HPDE6-E6E7 (cell line): ENCODE measurements at regions not wholly inside any gene's neighbourhood (a gene's known extent, or its start where the extent isn't known, plus 50 kb on each side); places are given as distances from the start of the nearest gene placed in this dataset.

Source experiments
- DNase-seq: peaks from one replicate; pipeline ENCODE4 v3.0.0; 2011; ENCODE audit warnings: missing footprints; ENCODE audit errors: extremely low spot score

DNA sequence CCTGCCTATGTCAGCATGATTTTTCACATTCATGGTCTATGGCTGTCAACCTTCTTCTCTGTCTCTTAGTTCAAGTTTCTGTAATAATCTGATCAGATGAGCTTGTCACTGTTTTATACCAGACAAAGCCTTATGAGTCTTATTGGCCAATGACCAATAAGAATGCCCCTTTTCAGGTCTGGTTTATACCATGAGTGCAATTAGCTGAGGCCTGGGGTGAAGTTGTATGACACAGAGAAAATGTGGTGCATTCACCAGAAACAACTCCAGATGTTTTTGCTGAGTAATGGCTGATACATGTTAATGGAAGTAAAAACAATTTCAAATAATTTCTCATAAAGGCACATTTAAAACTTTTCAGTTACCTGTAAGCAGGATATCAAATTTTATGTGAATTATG is 218.6 kb upstream of the CDH8 start:
- DNase-seq: no peak

DNA sequence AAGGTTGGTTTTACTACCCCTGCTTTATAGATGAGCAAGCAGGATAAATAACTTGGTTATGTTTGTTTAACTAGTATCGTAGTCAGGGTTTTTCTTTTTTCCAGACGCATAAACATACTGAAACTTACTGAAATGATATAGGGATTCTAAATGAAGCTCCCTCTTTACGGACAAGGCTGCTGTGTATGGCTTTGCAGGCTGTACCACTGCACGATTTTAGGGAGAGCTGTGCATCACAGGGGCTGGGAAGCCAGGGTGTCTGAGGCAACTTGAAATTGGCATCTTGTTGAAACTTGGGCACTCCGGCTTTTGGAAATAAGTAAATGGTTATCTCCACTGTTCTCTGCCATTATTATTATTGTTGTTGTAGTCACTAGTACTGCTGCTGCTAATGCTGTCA is 218.1 kb upstream of the CDH8 start:
- no peak for DNase-seq

DNA sequence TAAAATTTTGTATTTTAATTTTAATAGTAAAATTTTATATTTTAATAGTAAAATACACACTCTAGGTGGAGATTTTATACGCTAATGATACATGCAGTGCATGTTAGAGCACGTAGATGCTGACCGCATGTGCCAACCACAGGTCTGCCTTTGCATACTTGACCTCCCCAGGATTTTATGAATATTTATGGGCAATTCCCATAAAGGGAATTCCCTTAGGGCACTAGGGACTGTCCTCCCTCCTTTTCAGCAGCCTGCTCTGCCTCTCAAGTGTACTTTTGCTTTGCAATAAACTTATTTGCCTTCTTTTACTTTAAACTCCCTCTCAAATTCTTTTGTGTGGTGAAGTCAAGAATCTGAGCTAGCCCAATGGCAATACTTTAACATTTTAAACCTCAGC is 217.7 kb upstream of the CDH8 start:
- peak; percentile 27 for DNase-seq

DNA sequence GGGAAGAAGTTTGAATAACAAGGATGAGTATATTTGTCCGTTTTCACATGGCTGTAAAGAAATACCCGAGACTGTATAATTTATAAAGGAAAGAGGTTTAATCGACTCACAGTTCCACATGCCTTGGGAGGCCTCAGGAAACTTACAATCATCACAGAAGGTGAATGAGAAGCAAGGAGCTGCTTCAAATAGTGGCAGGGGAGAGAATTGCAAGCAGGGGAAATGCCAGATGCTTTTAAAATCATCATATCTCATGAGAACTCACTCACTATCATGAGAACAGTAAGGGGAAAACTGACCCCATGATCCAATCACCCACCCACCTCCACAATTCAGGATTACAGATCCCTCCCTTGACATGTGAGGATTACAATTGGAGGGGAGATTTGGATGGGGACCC is 212.8 kb upstream of the CDH8 start:
- no peak for DNase-seq

DNA sequence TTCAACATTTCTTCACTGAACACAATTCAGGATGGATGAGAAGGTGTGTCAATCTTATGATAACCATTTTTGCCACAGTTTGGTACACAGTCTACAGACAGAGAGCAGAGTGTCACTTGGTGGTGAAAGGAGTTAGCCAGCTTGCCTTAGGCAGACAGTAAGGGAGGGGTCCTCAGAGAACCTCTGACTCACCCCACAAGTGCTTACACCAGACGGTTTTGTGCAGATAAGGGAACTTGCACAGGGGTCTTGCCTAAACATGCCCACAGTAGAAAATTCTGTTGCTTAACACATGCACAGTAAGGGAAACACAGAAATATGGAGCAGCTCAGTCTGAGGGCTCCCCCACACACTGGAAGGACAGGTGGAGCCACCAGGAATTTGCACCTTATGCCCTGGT is 204.5 kb upstream of the CDH8 start:
- DNase-seq: peak; percentile 9

DNA sequence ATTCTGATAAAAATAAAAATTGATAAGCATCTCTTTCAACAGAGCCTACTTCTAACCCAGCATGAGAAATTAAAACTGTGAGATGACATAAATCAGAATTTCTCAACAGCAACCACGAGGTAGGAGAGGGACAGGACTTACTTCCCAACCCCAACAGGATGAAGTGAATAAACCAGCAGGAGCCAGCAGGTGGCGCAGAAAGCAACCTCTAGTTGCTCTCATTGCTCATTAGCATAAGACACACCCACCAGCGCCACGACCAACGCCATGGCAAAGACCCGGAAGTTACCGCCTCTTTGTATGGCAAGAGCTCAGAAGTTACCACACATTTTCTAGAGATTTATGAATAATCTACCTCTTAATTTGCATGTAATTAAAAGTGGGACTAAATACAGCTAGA is 189.4 kb upstream of the CDH8 start:
- peak; percentile 23 for DNase-seq

DNA sequence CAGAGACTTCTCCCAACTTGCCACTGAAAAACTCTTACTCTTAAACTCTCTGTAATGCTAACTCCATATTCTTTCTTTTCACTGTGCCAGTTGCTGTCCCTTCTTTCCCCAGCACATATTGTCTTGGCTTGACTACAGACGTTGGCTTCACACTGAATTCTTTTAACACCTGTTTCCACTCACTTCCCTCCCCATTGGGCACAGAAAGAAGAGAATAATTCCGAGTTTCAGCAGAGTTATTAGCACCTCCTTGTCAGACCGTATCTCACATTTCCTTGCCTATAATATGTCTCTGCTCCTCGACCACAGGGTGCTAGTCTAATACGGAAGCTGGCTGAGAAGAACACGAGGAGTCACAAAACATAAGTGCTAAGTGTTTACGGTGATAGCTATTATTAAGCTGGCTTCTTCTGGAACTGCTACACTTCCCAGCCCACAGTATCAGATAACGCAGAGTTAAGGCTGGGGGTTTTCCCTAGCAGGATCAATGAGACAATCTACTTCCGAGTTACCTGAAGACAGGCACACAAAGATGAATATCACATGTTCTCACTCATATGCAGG is 188.5 kb upstream of the CDH8 start:
- DNase-seq: no peak

DNA sequence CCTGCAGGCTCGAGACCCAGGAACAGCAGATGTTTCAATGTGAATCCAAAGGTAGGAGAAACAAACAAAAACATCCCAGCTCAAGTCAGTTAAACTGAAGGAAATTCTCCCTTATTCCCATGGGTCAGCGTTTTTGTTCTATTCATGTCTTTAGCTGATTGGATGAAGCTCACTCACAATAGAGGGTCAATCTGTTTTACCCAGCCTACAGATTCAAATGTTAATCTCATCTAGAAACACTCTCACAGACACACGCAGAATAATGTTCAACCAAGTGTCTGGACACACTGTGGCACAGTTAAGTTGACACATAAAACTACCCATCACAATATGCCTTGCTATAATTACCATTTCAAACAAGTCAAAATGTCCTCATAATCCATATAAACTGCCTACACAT is 180.6 kb upstream of the CDH8 start:
- DNase-seq: no peak

DNA sequence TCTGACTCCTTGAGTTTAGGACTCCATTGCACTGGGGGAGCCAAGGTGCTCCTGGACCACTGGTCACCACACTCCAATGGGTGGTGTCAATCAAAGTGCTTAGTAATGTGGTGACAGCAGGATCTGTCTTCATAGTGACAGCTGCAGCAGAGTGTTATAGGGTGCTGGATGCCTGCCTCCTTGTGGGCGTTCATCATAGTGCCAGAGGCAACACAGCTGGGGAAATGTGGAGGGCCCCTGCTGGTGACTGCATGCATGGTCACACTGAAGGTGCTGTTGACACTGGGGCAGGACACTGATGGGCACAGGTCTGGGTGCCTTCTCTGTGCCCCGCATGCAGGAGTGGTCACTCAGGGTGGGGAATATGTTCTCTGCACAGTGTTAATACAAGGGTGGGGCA is 177.5 kb upstream of the CDH8 start:
- no peak for DNase-seq

DNA sequence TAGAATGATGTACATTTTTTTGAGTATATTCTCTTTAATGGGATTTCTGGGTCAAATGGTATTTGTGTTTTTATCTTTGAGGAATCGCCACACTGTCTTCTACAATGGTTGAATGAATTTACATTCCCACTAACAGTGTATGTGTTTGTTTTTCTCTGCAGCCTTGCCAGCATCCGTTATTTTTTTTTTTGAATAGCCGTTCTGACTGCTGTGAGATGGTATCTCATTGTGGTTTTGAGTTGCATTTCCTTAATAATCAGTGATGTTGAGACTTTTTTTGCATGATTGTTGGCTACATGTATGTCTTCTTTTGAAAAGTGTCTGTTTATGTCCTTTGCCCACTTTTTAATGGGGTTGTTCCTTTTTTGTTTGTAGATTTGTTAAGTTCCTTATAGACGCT is 172.7 kb upstream of the CDH8 start:
- DNase-seq: no peak

DNA sequence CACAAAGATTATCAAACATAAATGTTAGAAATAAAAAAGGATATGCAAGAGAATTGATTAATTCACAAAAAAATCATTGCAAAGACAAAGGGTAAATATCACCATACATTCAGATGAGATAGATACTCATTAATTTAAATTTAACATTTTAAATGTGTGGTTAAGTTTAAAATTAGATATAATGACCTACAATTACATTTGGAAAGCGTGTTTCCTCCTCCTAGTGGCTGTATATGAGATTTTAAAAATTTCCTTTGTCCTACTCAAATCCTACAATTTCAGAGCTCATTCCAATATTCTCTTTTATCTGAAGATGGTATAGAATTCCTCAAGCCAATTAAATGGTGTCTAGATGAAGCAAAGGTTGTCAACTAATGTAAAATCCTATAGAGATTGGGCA is 169.2 kb upstream of the CDH8 start:
- DNase-seq: no peak

DNA sequence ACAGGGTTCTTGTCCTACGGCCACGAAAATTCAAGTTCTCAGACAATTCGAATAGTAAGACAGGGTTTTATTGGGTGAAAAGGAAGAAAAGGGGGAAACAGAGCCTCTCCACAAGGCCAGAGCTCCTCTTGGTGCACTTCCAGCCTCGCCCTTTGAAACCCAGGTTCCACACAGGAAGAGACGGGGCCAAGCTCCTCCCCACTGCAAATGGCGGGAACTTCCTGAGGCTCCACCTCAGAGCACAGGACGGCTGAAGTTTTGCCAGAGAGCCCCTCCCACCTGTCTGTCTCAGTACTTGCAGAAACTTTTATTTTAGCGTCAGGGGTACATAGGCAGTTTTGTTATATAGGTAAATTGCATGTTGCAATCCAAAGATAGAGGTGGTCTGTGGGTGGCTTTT is 165.7 kb upstream of the CDH8 start:
- DNase-seq: no peak

DNA sequence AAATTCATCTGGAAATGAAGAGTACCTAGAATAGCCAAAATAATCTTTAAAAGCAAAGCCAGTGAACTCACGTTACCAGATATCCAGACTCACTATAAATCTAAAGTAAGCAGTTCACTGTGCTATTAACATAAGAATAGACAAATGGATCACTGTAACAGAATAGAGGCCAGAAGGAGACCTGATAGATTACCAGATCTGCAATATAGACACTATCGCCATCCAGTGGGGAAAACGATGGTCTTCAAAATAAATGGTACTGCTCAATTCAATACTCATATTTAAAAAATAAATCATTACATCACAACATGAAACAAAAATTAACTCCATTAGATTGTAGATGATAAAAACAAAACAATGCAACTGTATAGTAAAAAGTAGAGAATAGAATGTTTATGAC is 158.6 kb upstream of the CDH8 start:
- DNase-seq: no peak

DNA sequence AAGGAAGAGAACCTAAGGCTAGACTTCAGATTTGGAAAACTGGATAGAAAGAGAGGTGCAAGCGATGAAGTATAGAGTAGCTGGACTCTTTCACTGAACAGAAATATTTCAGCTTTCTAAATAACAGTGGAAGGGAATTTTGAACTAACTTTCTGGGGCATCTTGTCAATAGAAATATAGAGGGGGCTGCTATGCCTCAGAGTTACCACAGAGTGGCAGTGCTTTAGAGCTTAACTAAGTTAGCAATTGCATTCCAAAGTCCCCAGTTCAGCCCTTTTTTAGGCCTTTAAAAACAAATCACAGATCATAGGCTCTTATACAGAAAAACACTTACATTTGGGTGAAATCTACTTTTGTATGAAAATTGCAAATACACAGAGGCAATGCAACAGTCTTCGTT is 154.2 kb upstream of the CDH8 start:
- DNase-seq: peak; percentile 14

DNA sequence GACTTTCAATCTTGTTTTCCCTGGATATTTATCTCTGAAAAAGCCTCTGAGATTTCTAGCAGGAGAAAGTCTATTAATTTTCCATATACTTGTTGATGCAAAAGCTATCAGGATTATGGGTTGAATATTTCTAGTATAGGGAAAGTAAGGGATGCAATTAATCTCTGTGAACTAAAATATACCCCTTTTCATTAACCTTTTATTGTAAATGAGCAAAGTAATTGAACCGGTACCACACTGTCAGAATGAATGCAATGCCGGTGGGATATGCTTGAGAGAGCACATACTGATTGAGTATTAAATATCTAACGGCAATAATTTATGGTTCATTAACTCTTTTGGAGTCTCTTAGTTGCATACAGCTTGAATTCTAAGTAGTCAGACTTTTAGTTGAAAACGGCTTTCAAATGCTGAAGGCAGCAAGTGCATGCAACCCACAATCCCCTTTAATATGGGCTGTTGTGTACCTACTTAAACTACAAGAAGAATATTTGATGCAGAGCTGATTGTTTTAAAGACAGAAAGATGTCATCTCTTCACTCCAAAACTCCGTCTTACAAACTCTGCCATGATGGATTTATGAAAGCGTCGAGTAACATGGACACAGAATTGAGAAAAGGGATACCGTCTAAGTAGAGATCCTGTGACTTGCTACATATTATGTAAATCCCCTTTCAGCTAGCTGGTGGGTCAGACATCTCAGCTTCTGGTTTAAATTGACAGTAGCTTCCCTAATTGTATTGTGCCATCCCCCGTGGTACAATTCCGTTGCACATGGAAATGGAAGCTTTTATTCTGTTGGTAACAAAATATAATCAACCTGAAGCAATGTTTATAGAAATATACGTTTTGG is 141.3 kb upstream of the CDH8 start:
- no peak for DNase-seq

DNA sequence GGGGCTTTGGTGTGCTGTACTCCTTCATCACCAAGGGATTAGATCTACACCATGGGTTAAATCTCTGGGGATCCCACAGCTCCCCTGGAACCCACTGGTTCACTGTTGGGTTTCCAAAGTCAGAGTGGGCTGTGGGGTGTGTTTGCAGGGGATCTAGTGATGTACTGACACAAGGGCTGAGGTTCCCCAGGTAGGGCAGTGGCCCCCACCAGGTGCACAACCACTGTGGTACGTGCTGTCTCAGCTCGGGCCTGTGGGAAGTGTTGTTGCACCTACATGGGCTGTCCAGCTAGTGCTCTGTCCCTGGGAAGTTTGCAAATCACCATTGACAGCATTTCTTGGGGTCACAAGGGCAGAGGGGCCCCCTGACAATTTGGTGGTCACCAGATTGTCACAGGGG is 134.4 kb upstream of the CDH8 start:
- DNase-seq: no peak

DNA sequence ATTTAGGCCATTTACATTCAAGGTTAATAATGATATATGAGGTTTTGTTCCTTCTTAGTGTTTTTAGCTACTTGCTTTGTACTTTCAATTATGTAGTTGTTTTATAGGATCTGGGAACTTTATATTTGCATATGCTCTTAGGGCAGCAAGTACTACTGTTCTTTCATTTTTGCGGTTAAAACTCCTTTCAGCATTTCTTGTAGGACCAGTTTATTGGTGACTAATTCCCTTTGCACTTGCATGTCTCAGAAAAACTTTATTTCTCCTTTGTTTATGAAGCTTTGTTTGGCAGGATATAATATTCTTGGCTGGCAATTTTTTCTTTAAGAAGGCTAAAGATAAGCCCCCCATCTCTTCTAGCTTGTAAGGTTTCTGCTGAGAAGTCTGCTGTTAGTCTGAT is 131.3 kb upstream of the CDH8 start:
- no peak for DNase-seq

DNA sequence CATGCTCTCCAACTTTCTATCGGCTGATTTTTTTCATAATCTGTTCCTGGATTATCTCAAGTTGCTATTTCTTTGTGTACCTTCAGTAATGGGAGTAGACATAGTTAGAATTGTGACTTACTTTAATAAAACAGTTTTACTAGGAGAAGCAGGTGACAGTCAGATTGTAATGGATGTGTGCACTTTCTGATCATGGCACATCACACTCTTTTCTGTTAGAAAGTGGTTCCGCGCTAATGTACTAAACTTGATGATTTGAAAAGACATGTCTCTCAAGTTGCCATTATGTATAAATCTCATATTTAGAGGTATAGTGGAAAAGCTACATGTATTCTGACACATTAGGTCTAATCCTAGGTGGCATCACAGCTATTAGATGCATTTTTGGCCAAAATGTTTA is 121.3 kb upstream of the CDH8 start:
- DNase-seq: no peak

DNA sequence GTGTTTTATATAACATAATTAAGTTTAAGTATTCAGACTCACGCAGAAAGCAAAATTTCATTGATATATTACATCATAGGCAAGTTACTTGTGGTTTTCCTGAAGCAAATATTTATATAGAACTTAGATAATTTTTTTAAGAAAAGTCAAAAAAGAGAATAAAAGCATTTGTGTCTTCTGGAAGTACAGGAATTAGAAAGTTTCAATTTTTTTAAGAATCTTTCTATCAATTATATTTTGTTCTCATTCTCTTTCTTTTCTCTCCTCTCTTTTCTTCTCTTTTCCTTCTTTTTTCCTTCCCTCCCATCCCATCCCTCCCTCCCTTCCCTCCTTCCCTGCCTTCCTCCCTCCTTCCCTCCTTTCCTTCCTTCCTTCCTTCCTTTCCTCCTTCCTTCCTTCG is 120.7 kb upstream of the CDH8 start:
- no peak for DNase-seq

DNA sequence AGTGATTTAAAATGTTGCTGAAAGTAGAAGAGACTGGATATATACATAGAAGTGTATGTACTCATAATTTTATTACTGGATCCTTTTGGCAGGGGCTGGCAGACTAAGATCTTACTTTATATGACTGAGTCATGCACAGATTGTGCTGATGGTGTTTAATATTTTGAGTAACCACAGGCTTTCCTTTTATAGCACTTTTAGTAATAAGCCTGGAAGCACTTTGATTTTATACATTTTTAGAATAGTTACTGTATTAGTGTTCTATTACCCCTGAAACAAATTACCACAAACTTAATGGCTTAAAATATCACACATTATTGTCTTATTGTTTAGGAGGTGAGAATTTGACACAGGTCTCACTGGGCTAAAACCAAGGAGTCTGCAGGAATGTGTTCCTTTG is 113.4 kb upstream of the CDH8 start:
- no peak for DNase-seq

DNA sequence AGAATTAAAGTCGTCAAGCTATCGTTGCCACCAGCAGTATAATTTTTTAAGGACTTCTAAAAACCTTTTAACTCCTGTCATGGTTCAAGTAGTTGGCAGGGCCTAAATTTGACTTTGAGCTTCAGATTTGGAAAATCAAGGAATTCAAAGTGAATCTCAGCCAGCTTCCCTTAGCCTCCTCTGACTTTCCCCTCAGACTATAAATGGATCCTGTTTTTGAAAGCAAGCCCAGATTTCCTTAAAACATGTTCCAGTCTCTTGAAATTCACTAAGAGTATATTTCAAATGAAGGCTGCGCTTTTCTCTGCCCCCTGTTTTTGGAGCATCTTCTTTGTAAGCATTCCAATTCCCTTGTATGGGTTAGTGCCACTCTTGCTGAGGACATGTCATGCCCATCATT is 101.8 kb upstream of the CDH8 start:
- no peak for DNase-seq

DNA sequence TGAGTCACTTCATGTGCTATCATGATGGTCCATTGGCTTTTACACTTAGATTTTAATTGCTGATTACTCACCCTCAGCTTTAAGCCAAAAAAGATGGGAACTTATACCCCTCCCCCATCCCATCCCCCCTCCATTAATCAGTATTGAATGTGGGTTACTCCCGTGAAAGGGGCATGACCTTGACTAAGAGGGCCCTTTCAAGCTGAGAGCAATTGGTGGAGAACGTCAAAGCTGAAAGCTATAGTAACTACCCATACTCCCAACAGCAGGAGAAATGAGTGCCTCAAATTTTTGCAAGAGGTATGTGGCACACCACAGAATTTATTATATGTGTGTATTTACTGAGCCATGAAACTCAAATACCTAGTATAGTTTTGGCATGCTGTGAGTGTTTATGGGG is 99.7 kb upstream of the CDH8 start:
- DNase-seq: no peak

DNA sequence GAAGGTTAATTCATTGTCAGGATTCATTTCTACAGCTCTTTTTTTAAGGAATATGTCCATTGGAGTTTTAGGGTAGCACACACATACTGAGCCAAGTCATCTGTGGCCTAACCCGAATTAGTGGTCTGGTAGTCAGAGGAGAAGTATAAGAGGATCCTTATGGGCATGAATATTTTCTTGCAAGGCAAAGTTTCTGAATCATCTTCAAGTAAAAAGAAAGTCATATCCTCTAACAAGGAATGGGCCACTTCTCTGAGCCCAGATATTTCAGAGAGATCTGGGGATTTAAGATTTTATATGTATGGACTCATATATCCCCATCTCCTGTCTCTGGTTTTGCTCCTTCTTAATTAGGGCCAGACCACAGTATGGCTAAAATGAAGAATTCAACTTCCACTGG is 99.2 kb upstream of the CDH8 start:
- DNase-seq: no peak

DNA sequence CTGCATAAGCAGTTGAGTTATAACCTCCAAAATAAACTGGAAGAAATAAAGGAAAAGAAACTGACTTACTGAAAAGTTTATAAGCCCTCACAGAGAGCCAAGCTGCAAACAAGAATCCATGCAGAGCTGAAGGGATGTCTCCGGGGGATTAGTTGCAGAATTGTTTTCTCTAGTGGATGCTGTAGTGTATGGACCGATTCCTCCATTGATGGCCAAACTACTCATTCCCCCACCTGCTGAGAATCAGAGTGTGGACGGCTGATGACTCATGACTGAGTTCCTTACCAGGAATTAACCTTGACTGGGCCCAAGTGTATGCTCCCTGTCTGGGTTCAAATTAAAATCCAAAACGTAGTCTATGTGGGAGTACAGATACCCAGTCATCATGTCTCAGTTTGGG is 93.9 kb upstream of the CDH8 start:
- no peak for DNase-seq
